ENCODE measurements at regions not wholly inside any gene's neighbourhood (a gene's known extent, or its start where the extent isn't known, plus 50 kb on each side); places are given as distances from the start of the nearest gene placed in this dataset.

DNA sequence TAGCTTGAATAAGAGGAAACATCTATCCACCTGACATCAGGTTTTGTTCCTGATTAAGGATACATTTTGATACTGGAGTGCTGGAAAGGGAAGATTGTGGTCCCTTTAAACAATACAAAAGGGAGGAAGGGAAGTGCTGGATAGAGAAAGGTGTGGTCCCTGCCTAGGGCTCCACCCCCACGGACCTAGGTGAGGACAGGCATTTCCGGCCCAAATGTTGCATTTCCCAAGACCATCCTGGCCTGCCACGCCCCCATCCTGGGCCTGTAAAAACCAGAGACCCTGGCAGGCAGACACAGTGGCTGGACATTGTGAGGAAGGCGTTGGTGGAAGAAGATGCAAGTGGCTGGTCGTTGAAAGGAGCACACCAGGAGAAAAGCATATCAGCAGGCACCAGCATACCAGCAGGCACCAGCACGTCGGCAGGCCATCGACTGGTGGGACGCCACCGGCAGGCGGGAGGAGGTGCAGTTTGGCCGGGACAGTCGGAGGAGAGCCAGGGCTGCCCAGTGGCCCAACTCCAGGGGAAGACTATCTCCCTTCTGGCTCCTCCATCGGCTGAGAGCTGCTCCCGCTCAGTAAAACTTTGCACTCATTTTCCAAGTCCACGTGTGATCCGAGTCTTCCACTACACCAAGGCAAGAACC lies 53.2 kb upstream of the AMN1 start:
- DNase-seq (ENCODE audit: low read depth), result no peak

DNA sequence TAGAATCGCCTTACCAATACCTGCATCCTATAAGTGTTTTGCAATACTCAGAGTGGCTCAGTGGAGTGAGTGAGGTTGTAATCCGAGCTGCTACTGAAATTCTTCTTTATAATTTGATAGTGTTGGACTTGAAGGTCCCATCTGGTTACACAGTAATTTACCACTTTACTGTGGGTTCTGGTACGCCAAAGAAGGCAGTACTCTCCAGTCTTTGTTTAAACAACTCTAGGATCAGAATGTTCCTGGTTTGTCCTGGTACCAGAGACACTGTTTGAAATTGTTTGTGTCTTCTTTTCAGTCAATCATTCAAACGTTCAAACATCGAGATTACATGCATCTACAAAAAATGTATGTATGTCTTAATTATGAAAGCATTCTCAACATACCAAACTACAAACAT lies 51.3 kb upstream of the AMN1 start:
- DNase-seq (ENCODE audit: low read depth), result no peak

DNA sequence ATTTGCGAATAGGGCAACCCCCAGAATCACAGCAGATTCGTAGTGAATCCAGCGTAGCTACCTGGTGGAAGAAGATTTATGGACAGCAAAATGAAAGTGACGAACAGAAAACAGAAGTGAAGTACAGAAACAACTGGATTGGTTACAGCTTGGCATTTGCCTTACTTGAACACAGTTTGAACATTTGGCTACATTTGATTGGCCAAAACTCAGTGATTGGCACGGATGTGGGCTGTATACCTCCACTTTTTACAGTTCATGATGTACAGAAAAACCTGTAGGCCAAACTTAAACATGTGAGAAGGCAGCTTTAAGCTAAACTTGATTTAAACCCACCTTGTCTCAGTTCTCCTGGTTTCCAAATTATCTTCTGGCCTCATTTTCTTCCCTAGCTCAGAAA lies 49.9 kb upstream of the AMN1 start:
- no peak for DNase-seq (ENCODE audit: low read depth)

Measured in activated T-helper 1 cell treated with Interleukin-2 at 50 U/mL for 16 hours (primary cell).